ENCODE measurements at regions not wholly inside any gene's neighbourhood (a gene's known extent, or its start where the extent isn't known, plus 50 kb on each side); places are given as distances from the start of the nearest gene placed in this dataset.
"Not testable (repeated sequence)": the region's sequence is repeated elsewhere in the genome, so short reads cannot be mapped to it uniquely, and the experiment has no call there.

GRCh38 chr2:219744066-219744465, 116.6 kb downstream of the SLC4A3 start:
- no peak for DNase-seq (ENCODE audit: low spot score in 2 of 2)
- H3K4me3 ChIP-seq, result no peak overlapping the region
- no peaks in the 10 kb centered on the region for H3K27me3 ChIP-seq
- H3K4me1 ChIP-seq, result peaks cover 0 to 4% of the 10 kb centered on the region in 2 donors
- H3K27ac ChIP-seq, result no peak overlapping the region
- no peak for TF ChIP-seq CTCF (IDR thresholded peaks at IDR 0.05)
- no peaks in the 10 kb centered on the region for H3K9me3 ChIP-seq
- intact Hi-C loops (cut with DNase I), result no loop called here
- H3K36me3 ChIP-seq, result no peaks in the 10 kb centered on the region

DNA sequence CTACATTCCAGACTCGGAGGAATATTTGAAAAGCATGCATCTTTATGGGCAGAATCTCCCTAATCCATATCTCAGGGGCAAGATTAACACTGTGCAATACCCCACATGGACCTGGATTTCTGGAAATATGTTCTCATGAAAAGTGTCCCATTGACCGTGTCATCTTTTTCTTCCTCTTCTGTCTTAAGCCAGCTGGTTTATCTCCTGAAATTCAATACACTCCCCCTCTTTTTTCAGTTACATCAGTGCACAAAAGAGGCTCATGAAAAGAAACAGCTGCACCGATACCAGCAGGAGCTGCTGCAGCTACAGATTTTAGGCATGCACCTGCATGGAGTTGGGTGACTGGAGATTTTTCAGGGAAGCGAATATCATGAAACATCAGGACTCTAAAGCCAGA, 117.2 kb downstream of the SLC4A3 start:
- no peak for DNase-seq (ENCODE audit: low spot score in 2 of 2)
- Histone ChIP-seq H3K4me1 (peaks cover 0 to 4% of the 10 kb centered on the region in 2 donors), H3K27ac (no peak overlapping the region), H3K4me3 (no peak overlapping the region), H3K36me3 (no peaks in the 10 kb centered on the region), H3K27me3 (no peaks in the 10 kb centered on the region), H3K9me3 (no peaks in the 10 kb centered on the region)
- TF ChIP-seq CTCF (IDR thresholded peaks at IDR 0.05), result no peak
- intact Hi-C loops (cut with DNase I), result no loop called here

DNA sequence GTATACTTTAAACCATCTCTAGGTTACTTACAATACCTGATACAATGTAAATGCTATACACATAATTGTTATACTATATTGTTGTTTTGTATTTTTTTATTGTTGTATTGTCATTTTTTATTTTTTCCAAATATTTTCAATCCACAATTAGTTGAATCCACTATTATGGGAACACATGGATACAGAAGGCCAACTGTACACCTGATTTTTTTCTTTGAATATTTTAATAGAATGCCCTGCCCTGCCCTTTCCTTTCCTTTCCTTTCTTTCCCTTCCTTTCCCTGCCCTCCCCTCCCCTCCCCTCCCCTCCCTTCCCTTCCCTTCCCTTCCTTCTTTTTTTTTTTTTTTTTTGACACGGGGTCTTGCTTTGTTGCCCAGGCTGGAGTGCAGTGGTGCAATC, 120.2 kb downstream of the SLC4A3 start:
- H3K9me3 ChIP-seq, result no peaks in the 10 kb centered on the region
- TF ChIP-seq CTCF (IDR thresholded peaks at IDR 0.05), result no peak
- H3K4me1 ChIP-seq, result peaks cover 0 to 4% of the 10 kb centered on the region in 2 donors
- intact Hi-C loops (cut with DNase I), result no loop called here
- H3K27me3 ChIP-seq, result no peaks in the 10 kb centered on the region
- no peak overlapping the region for H3K4me3 ChIP-seq
- no peaks in the 10 kb centered on the region for H3K36me3 ChIP-seq
- DNase-seq (ENCODE audit: low spot score in 2 of 2), result no peak
- no peak overlapping the region for H3K27ac ChIP-seq

GRCh38 chr2:219748671-219749570, 121.5 kb downstream of the SLC4A3 start:
- H3K27me3 ChIP-seq, result no peaks in the 10 kb centered on the region
- DNase-seq (ENCODE audit: low spot score in 2 of 2), result no peak
- no peaks in the 10 kb centered on the region for H3K9me3 ChIP-seq
- intact Hi-C loops (cut with DNase I), result no loop called here
- H3K27ac ChIP-seq, result no peak overlapping the region
- no peaks in the 10 kb centered on the region for H3K36me3 ChIP-seq
- H3K4me3 ChIP-seq, result no peak overlapping the region
- TF ChIP-seq CTCF (IDR thresholded peaks at IDR 0.05), result no peak
- H3K4me1 ChIP-seq, result peaks cover 0 to 2% of the 10 kb centered on the region in 2 donors

DNA sequence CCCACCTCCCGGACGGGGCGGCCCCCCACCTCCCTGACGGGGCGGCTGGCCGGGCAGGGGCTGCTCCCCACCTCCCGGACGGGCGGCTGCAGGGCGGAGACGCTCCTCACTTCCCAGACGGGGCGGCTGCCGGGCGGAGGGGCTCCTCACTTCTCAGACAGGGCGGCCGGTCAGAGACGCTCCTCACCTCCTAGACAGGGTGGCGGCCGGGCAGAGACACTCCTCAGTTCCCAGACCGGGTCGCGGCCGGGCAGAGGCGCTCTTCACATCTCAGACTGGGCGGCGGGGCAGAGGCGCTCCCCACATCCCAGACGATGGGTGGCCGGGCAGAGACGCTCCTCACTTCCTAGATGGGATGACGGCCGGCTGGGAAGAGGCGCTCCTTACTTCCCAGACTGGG, 123.7 kb downstream of the SLC4A3 start:
- peak in 1 of 2 donors; percentile 25 for DNase-seq (ENCODE audit: low spot score in 2 of 2)
- H3K4me1 ChIP-seq; intact Hi-C loops (cut with DNase I); H3K9me3 ChIP-seq; H3K27ac ChIP-seq; H3K36me3 ChIP-seq; H3K27me3 ChIP-seq; H3K4me3 ChIP-seq: not testable (repeated sequence)

DNA sequence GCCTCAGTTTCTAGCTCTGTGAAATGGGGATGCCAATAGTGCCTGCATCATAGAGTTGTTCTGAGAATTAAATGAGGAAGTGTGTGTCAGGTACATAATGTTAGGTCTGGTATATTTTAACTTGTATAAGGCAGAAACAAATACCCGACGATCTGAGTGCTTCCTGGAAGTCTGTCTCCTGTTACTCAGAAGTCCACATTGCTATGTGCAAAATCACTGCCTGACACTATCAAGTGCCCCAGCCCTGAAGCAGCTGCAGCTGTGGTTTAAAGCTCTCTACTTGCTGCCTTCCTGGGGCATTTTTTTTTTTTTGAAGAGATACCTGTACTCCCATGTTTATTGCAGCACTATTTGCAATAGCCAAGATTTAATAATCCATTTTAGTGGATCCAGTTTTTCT, 125.3 kb downstream of the SLC4A3 start:
- no peak for DNase-seq (ENCODE audit: low spot score in 2 of 2)
- TF ChIP-seq CTCF (IDR thresholded peaks at IDR 0.05), result no peak
- Histone ChIP-seq H3K4me1 (no peaks in the 10 kb centered on the region), H3K27ac (no peak overlapping the region), H3K36me3 (no peaks in the 10 kb centered on the region), H3K4me3 (no peak overlapping the region), H3K27me3 (no peaks in the 10 kb centered on the region), H3K9me3 (no peaks in the 10 kb centered on the region)
- intact Hi-C loops (cut with DNase I), result no loop called here

Data from ascending aorta (tissue), 2 donors.